Stomach (tissue), 4 donors: ENCODE measurements at regions not wholly inside any gene's neighbourhood (a gene's known extent, or its start where the extent isn't known, plus 50 kb on each side); places are given as distances from the start of the nearest gene placed in this dataset.

Experiments used
- EP300 ChIP-seq: sonication (generic); formaldehyde crosslinking; IDR thresholded peaks from one replicate; pipeline ENCODE4 v1.6.1; 2017; ENCODE audit warnings: antibody characterized with exemption
- POLR2A ChIP-seq, 4 donors: fragments of 450-650 bp; IDR thresholded peaks; one replicate each; pipeline ENCODE4 v1.6.1; 2016; ENCODE audit warnings: antibody characterized with exemption in 4 of 4, control low read depth in 2 of 4, mild to moderate bottlenecking in 1 of 4, moderate library complexity in 1 of 4
- POLR2AphosphoS5 ChIP-seq, 3 donors: sonication (generic); formaldehyde crosslinking; IDR thresholded peaks; one replicate each; pipeline ENCODE4 v1.6.1; 2016; ENCODE audit warnings: antibody characterized with exemption in 3 of 3
- TF ChIP-seq, protein P1 (sequence below), 7 experiments: fragments of 450-650 bp in 4 of 7; fragments of 200-600 bp in 3 of 7; sonication (generic) in 3 of 7; IDR thresholded peaks; one replicate each; pipeline ENCODE4 v1.5.1; 2016 to 2019; ENCODE audit warnings: antibody characterized with exemption in 7 of 7, control low read depth in 2 of 7, mild to moderate bottlenecking in 1 of 7

GRCh38 chr5:82674671-82675070 is 396.5 kb upstream of the RPS23 start:
- TF ChIP-seq POLR2A (IDR thresholded peaks at IDR 0.05) = no peak
- TF ChIP-seq, protein P1, sequence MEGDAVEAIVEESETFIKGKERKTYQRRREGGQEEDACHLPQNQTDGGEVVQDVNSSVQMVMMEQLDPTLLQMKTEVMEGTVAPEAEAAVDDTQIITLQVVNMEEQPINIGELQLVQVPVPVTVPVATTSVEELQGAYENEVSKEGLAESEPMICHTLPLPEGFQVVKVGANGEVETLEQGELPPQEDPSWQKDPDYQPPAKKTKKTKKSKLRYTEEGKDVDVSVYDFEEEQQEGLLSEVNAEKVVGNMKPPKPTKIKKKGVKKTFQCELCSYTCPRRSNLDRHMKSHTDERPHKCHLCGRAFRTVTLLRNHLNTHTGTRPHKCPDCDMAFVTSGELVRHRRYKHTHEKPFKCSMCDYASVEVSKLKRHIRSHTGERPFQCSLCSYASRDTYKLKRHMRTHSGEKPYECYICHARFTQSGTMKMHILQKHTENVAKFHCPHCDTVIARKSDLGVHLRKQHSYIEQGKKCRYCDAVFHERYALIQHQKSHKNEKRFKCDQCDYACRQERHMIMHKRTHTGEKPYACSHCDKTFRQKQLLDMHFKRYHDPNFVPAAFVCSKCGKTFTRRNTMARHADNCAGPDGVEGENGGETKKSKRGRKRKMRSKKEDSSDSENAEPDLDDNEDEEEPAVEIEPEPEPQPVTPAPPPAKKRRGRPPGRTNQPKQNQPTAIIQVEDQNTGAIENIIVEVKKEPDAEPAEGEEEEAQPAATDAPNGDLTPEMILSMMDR (IDR thresholded peaks at IDR 0.05) = no peak
- TF ChIP-seq EP300 = no peak
- no peak for TF ChIP-seq POLR2AphosphoS5 (IDR thresholded peaks at IDR 0.05)
